Activated CD4-positive, alpha-beta T cell treated with anti-CD3 and anti-CD28 coated beads for 1 hour (primary cell): ENCODE measurements at regions not wholly inside any gene's neighbourhood (a gene's known extent, or its start where the extent isn't known, plus 50 kb on each side); places are given as distances from the start of the nearest gene placed in this dataset.
"Not testable (repeated sequence)": the region's sequence is repeated elsewhere in the genome, so short reads cannot be mapped to it uniquely, and the experiment has no call there.

Source experiments
- DNase-seq: peaks from one replicate; pipeline ENCODE4 v3.0.0-alpha.2; 2020

DNA sequence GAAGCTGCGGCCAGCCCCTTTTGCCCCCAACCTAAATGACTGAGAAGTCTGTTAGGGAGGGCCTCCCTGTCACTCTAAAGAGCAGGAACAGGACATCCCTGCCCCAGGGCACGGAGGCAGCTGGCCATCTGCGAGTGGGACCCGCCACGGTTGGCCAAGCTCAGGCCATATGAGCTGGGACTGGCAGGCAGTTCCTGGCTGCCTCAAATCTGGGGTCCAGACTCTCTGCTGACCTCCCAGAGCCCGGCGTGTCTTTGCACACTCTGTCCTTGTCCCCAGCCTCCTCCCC lies 143.0 kb downstream of the IGLL1 start:
- DNase-seq, result not testable (repeated sequence)

DNA sequence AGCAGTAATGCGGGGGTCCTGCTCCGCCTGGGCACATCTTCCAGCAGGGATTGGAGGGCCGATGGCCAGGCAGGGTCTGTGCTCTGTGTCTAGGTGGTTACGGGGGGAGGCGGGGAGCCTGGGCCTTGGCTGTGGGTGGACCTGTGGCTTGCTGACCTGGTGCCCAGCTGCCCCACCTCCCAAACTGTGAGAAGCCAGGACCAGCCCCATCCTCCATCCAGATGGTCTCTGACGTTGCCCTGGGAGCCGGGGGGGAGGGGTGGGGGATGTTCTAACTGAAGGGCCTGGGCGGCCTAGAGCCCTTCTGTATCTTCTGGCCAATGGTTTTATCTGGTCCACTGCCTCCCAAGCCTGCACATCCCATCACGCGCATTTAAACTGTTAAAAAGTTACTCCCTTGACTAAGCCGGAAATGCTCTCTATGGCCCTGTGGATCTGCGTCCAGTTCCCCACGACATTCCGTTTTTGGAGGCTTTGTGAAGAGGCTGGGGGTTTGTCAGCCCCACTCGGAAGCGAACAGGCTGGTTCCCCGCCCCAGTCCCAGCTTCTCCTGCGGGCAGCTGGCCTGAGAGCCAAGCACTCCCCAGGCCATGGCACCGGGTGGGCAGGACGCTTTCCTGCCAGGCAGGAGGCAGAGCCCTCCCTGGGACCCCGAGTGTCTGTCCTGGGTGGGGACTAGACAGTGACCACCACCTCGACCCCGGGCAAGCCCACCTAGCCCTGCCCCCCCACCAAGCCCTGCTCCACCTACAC lies 143.6 kb downstream of the IGLL1 start:
- not testable (repeated sequence) for DNase-seq

DNA sequence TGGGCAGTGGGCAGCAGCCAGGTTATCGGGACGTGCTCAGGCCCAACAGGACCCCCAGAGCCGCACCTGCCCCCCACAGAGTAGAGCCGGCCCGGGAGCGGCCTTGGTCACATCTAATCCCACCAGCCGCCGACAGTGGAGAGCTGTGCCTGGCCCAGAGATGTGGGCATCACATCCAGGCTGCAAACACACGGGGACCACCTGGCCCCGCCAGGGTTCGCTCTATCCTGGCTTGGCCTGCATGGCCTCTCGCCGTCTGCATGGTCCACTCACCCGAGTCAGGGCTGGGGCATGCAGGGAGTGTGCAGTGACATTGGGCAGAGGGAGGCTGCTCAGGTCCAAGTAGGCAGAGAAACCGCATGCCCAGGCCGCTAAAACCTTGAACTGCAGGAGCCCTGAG lies 144.9 kb downstream of the IGLL1 start:
- not testable (repeated sequence) for DNase-seq

DNA sequence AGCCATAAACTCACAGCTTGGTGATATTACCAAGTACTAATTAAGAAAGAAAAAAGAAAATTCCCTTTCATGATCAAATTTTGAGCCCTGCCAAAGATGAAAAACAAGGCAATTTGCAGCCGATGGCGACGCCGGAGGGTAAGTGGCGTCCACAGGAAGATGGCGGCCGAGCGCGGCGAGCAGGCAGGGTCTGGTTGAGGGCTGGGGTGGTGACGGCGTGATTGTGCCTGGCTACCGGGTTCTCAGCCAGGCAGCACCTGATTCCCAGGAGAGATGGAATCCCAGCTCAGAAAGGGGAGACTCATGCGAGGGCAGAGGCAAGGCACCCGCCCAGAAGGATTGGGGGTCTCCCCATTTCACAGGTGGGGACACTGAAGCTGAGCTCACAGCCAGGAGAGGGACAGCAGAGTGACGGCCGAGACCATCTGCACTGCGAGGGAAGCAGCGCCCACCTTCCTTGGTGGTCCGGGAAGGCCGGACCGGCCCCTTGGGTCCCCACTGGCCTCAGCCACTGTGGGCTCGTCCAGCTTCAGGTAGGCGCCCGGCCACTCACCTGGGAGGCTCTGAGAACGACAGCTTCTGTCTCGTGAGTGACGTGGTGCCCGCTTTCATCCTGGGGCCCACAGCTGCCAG lies 145.8 kb downstream of the IGLL1 start:
- not testable (repeated sequence) for DNase-seq

DNA sequence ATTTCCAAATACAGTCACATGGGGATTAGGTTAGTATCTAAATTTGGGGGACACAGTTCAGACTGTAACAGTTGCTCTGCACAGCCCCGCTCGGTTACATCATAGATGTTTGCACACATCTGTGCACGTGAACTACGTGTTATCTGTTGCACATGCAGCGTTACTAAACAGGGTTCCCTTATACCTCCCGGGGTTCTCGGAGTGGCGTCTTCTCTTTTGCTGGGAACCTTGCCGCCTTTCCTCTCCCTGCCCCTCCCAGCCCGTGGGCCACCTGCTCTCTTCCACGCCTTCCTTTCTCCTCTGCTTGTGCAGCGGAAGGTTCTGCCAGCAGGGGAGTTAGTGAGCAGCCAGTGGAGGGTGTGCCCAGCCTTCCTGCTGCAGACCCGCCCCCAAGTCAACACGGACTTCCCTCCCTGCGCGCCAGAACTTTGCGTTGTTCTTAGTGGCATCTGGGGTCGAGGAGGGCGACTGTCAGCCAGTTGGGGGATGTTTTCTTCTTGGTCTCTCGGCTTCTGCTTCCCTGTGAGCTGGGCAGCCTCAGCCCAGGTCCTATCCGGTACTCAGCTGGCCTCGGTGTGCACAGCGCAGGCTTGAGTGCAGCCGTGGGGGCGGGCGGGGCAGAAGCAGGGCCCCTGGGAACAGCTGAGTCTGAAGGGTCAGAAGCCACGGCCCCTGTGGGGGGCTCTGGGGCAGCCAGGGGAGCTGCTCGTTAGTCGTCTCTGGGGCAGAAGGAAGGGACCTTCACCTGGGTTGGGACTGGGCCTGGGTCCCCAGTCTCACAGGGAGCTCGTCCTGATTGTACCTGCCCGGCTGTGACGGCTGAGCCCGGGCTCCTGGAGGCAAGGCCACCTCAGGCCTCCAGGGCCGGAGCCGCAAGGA lies 146.7 kb downstream of the IGLL1 start:
- DNase-seq, result peak; percentile 19

DNA sequence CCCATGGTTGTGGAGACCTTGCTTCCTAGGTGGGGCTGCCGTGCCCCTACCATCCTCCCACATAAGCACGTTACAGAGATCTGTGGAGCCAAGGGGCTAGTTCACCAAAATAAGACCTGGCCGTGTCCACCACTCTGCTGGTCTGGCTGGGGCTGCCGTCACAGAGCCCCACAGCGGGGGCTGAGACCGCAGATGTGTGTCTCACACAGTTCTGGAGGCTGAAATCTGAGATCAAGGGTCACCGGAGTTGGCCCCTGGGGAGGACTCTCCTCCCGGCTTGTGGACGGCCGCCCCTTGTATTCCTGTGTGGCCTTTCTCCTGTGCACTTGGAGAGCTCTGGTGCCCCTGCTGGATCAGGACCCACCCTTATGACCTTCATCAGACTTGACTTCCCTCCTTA lies 147.4 kb downstream of the IGLL1 start:
- not testable (repeated sequence) for DNase-seq

DNA sequence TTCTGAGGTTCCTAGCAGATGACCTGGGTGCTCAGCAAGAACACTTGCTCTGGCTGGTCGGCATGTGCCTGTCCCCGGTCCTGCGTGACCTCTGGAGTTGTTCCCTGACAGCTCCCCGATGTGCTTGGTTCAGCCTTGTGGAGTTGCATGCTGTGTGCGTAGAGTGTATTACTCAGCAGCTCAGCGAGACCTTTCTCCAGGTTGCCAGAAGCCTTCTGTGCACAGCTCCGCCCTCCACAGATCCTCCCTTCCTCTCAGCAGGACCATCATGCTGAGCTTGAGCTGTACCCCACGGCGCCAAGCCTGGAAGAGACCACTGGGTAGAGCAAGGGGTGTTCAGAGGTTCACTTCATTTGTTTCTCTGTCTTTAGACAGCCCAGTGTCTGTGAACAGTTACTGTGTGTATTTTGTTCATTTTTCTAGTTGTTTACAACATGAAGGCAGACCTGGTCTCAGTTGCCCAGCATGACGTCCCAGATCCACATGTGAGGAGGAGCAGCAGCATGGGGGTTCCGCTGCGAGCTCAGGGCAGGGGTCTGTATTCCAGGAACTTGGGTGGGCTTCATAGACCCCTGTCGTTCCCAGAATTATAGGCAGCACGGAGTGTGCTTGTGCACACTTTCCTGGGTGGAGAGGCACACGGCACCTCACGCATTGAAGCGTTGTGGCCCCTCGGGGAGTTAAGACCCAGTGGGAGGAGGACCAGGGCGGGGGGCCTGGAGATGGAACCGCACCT lies 148.6 kb downstream of the IGLL1 start:
- DNase-seq, result no peak

DNA sequence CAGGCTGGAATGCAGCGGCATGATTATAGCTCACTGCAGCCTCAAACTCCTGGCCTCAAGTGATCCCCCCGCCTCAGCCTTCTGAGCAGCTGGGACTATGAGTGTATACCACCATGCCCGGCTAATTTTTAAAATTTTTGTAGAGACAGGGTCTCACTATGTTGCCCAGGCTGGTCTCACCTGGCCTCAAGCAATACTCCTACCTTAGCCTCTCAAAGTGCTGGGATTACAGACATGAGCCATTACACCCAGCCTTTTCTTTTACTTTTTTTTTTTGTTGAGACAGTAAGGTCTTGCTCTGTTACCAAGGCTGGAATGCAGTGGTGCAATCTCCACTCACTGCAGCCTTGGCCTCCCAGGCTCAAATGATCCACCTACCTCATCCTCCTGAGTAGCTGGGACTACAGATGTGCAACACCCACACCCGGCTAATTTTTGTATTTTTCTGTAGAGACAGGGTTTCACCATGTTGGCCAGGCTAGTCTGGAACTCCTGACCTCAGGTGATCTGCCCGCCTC lies 155.5 kb downstream of the IGLL1 start:
- not testable (repeated sequence) for DNase-seq

DNA sequence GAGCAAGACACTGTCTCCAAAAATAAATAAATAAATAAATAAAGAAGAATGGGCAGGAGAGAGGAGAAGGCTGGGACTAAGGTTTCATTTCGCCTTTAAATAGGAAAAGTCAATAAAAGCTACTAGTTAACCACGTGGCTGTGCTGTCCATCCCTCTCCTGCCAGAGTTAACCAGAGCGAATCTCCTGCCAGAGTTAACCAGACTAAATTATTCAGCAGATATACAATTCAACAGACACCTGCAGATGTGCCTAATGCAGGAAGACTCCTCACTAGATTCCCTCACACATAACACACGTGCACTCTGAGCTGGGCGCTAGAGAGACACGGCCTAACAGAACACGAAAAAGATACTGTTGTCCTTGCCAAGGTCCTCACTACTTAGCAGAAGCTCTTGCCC lies 156.1 kb downstream of the IGLL1 start:
- DNase-seq, result no peak

DNA sequence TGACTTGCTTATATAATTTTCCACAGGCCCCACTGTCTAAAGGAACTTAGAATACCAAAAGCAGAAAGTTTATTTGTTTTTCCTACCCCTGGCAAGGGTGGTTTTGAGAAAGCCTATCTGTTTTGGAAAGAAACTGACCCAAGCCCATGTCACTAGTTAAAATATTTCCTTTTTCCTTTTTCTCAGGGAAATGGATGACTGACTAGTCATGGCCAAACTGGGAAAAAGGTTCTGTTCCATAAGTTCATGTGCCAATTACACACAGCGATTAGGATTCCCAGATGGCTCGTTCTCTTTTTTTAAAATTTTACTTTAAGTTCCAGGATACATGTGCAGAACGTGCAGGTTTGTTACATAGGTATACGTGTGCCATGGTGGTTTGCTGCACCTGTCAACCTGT lies 157.8 kb downstream of the IGLL1 start:
- not testable (repeated sequence) for DNase-seq

DNA sequence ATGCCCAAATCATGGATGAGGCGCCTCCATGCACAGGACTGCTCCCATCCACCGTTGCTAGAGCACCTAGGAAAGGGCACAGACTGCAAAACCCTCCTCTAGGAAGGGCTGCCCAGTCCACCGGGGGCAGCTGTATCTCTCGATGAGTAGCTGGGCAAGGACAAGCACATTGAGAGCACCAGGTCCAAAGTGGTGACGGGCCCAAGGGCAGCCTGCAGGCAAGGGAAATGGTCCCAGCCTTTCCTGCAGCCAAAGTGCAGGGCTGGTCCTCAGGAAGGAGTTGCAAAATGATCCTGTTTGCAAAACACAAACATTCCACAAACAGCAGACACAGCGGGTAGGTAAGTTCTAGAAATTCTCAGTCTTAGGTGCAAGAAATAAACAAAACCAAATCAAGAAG lies 158.8 kb downstream of the IGLL1 start:
- not testable (repeated sequence) for DNase-seq

DNA sequence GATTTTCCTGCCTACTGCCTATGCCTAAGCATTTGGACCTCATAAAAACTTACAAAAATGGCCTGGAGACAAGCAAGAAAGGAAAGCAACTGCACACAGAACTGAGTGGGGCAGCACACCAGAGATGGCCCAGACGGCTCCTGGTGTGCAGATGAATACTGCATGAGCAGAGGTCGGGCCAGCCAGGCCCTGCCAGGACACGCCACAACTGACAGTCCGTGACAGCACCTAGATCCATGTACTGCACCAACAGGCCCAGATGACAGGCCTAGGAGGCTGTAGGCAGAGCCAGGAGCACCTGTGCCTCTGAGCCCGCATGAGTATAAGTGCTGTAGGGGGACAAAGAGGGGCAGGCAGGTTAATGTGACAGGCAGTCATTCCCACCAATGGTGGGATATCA lies 160.2 kb downstream of the IGLL1 start:
- no peak for DNase-seq

DNA sequence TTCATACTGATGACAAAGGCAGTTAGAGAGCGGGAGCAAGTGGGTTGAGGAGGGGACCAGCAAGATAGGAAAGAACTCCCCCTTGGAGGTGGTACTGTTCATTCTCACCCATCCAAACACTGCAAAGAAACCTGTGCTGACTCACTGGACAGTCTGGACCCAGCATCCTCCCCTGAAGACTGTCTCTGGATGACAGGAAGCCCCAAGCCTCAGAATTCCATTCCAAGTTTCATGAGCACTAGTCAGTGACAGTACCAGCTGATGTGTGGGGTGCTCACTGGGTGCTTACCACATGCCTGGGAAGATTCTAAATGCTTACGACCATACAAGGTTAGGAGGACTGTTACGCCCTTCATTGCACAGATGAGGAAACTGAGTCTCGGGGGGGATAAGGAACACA lies 160.9 kb downstream of the IGLL1 start:
- DNase-seq, result no peak

DNA sequence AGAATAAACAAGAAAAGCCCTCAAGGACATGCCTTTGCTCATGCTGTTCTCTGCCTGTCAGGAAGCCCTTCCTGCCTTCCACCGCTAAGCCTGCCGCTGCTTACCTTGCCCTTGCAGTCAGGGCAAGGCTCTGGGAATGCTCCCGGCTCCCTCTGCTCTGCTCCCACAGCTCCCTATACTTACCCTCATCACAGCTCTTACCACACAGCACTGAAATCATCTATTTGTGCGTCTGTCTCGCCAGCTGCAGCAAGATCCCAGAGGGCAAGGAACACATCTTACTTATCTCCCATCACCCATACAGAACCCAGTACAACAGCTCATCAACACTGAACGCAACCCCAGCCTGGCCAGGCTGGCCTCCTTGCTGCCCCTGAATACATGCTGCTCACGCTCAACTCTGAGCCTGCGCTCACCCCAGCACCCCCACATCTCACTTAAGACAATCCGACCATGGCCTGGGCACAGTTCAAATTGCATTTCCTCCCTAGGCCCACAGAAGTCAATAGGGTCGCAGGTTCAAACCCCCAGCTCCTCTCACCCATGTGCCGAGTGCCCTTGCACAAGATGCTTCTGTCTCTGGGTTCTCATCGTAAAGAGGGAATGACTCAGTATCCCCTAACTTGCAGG lies 161.8 kb downstream of the IGLL1 start:
- DNase-seq, result no peak

DNA sequence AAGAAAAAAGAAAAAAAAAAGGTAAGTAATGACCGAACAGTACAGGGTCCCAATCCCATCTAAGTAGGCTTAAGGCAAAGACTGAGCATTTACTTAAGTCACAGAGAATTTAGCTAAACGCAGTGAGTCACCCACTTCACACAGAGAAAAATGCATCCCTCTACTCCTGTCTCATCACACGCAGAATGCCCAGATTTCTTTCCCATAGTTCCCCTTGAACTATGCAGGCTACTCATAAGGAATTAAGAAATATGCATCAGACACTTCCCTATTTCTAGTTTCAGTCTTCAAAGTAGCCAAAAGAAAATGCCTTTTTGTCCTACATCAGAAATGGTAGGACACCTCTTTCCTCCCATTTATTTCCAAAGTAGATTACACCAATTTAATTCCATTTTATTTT lies 162.8 kb downstream of the IGLL1 start:
- not testable (repeated sequence) for DNase-seq

DNA sequence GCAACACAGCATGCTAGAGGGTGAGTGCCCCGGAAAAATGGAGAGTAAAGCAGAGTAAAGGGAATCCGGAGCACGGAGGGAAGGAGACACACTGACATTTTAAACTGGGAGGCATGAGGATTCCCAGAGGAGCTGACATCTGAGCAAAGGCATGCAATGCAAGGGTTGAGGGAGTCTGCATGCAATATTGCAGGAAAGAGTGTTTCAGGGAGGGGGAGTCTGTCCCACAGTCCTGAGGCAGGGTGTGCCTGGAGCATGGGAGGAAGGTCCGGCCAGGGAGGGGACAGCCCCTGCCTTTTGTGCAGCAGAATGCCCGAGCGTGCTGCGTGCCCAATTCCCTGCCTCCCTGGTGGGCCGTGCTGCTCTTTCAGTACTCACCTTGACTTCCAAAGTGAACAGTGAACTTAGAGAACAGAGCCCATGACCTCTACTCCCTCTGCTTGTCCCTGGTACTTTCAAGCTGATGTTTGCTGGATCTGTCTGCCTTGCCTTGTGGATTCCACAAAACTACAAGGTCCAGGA lies 163.9 kb downstream of the IGLL1 start:
- DNase-seq, result not testable (repeated sequence)

DNA sequence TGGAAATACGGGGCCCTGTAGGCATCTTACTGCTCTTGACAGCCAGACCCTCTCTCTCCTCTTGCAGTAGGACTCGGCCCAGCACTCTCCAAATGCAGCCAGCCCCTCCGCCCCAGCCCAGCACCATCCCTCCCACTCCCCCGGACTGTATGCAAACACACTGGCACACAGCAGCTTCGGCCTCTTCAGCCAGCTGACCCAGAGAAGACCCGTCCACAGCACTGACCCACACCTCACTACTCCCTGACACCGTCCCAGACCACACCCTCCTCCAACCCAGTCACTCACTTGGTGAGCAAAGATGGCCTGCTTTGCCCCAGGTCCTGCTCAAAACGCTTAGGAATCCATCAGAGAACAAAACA lies 164.6 kb downstream of the IGLL1 start:
- no peak for DNase-seq

DNA sequence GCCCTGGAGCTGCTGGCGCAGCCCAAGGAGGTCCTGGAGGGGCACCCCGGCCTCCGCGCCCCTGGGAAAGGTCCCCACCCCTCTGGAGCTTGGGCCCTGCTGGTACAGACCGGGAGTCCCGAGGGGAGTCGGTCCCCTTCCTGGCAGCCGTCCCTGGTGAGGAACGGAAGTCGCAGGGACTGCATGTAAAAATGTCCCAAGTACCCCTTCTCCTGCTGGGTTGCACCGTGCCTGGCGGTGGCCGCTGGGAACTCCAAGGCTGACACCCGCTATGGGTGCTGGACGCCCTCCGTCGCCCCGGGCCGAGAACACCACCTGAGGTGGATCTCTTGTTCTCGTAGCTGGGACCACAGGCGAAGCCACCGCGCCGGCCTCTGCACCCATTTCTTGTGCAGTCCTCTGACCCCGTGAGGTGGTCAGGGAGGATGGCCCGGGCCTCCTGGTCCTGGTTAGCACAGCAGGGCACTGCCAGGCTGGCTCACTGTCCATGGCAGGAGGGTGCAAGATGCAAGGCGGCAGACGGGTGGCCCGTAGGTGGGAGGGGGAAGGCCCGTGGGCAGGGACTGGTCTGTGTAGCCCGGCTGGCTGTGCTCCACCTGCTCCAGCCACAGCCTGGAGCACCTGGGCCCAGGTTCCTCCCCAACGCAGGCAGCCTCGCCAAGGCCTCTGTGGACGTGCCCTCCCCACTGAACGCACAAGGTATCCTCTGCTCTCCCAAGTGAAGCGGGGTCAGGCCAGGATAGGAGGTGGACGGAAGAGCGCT lies 165.2 kb downstream of the IGLL1 start:
- DNase-seq, result no peak

DNA sequence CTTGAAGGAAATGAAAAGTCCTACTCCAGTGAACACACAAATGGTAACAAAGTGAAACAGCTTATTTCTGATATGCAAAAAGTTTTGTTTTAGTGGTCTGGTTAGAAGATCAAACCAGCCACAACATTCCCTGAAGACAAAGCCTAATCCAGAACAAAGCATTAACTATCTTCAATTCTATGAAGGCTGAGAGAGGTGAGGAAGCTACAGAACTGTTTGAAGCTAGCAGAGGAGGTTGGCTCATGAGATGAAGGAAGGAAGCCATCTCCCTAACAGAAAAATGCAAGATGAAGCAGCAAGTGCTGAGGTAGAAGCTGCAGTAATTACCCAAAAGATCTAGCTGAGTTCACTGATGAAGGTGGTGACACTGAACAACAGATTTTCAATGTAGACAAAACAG lies 168.4 kb downstream of the IGLL1 start:
- no peak for DNase-seq

DNA sequence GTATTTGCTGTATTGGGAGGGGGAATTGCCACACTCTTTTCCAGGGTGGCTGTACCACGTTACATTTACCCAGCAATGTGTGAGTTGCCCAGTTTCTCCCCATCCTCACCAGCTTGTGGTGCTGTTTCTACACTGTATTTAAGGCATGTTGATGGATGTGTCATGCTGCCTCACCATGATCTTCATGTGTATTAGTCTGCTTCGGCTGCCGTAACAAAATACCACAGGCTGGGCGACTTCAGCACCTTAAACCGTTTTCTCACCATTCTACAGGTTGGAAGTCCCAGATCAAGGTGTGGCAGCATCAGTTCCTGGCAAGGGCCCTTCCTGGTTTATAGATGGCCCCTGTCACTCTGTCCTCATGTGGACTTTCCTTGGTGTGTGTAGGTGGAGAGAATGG lies 169.7 kb downstream of the IGLL1 start:
- DNase-seq, result no peak

DNA sequence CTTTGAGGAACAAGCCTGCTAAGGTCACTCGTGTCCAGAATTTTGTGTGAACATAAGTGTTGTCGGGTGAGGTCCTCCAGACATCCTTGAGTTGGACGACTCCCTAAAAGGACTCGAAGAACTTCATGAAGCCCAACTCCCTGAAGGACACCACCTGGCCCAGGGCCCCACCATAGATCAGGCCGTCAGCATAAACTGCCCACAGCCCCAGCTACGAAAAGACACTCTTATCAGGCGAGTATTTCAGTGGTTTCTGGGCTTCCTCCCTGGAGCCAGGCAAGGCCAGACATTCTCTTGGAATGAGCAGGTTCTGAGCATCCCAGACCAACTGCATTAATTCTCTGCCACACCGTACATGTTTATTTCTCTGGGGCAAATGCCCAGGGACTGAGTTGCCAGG lies 170.1 kb downstream of the IGLL1 start:
- DNase-seq, result no peak

DNA sequence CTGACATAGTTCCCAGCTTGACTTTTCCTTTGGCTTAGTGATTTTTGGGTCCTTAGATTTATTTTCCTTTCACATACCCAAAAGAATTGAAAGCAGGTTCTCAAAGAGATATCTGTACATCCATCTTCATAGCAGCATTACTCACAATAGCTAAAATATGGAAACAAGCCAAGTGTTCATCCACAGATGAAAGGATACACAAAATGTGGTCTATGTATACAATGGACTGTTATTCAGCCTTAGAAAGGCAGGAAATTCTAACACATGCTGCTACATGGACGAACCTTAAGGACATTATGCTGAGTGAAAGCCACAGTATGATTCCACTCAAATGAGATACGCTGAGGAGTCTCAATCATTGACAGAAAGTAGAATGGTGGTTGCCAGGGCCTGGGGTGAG lies 171.8 kb downstream of the IGLL1 start:
- DNase-seq, result no peak
